Neuronal stem cell (in vitro differentiated cells): ENCODE measurements at regions not wholly inside any gene's neighbourhood (a gene's known extent, or its start where the extent isn't known, plus 50 kb on each side); places are given as distances from the start of the nearest gene placed in this dataset.

ENCODE experiments used
- DNase-seq: peaks from one replicate; pipeline ENCODE4 v3.0.0-alpha.2; 2013; ENCODE audit warnings: low spot score
- H2AFZ ChIP-seq: one replicate; pipeline ENCODE4 v1.6.1; 2013; ENCODE audit warnings: mild to moderate bottlenecking, low read length, inconsistent platforms
- H2AK5ac ChIP-seq: 2 replicates; pipeline ENCODE4 v1.6.1; 2013; ENCODE audit warnings: low read depth, mild to moderate bottlenecking, inconsistent platforms, low read length, moderate library complexity, mixed read lengths
- H2BK120ac ChIP-seq: 2 replicates; pipeline ENCODE4 v1.6.1; 2013; ENCODE audit warnings: low read depth, mild to moderate bottlenecking, inconsistent platforms, low read length, moderate library complexity, mixed read lengths
- H2BK12ac ChIP-seq: one replicate; pipeline ENCODE4 v1.6.1; 2013; ENCODE audit warnings: low read length, inconsistent platforms
- H2BK15ac ChIP-seq: 2 replicates; pipeline ENCODE4 v1.6.1; 2013; ENCODE audit warnings: mild to moderate bottlenecking, low read length, inconsistent platforms, mixed read lengths
- H2BK5ac ChIP-seq: one replicate; pipeline ENCODE4 v1.6.1; 2013; ENCODE audit warnings: inconsistent platforms, mild to moderate bottlenecking, low read length, moderate library complexity
- H3K14ac ChIP-seq: one replicate; pipeline ENCODE4 v1.6.1; 2013; ENCODE audit warnings: low read length, inconsistent platforms
- H3K18ac ChIP-seq: 2 replicates; pipeline ENCODE4 v1.6.1; 2013; ENCODE audit warnings: low read length, inconsistent platforms
- H3K23ac ChIP-seq: 2 replicates; pipeline ENCODE4 v1.6.1; 2013; ENCODE audit warnings: low read depth, mild to moderate bottlenecking, mixed read lengths, low read length, inconsistent platforms; ENCODE audit not compliant: poor library complexity
- H3K27ac ChIP-seq: replicated peaks from 3 replicates; pipeline ENCODE4 v1.5.1; 2013; ENCODE audit warnings: low read length, inconsistent platforms
- H3K27me3 ChIP-seq, 3 experiments: 2 replicates each; pipeline ENCODE4 v1.6.1; 2013; ENCODE audit warnings: low read length in 3 of 3, mild to moderate bottlenecking in 2 of 3, inconsistent platforms in 1 of 3, low read depth in 1 of 3, mixed read lengths in 1 of 3, moderate library complexity in 1 of 3; ENCODE audit not compliant: control insufficient read depth in 3 of 3, insufficient read depth in 3 of 3
- H3K36me3 ChIP-seq, 2 donors: replicated peaks in 1 of 2; 2 replicates each; pipeline ENCODE4 v1.6.1; 2013; ENCODE audit warnings: low read length in 2 of 2; ENCODE audit not compliant: control insufficient read depth in 2 of 2, insufficient read depth in 2 of 2
- H3K4ac ChIP-seq: 2 replicates; pipeline ENCODE4 v1.6.1; 2013; ENCODE audit warnings: inconsistent platforms, mild to moderate bottlenecking, low read length, moderate library complexity
- H3K4me1 ChIP-seq, 2 donors: 1 replicate in 1 of 2; 2 replicates in 1 of 2; pipeline ENCODE4 v1.6.1; 2013; ENCODE audit warnings: low read length in 2 of 2, low read depth in 1 of 2; ENCODE audit not compliant: control insufficient read depth in 2 of 2, insufficient read depth in 1 of 2
- H3K4me2 ChIP-seq: one replicate; pipeline ENCODE4 v1.6.1; 2013; ENCODE audit warnings: mild to moderate bottlenecking, low read length, inconsistent platforms; ENCODE audit not compliant: insufficient read depth, poor library complexity, severe bottlenecking
- H3K4me3 ChIP-seq, 2 donors: 2 replicates each; pipeline ENCODE4 v1.5.1; 2013; ENCODE audit warnings: low read length in 2 of 2, mild to moderate bottlenecking in 2 of 2, inconsistent platforms in 1 of 2, moderate library complexity in 1 of 2
- H3K79me1 ChIP-seq: one replicate; pipeline ENCODE4 v1.6.1; 2013; ENCODE audit warnings: low read depth, mild to moderate bottlenecking, inconsistent platforms, low read length, moderate library complexity
- H3K9ac ChIP-seq: one replicate; pipeline ENCODE4 v1.6.1; 2013; ENCODE audit warnings: mild to moderate bottlenecking, low read depth, low read length, inconsistent platforms; ENCODE audit not compliant: poor library complexity
- H3K9me3 ChIP-seq, 2 donors: replicated peaks in 1 of 2; 2 replicates each; pipeline versions ENCODE3 to v1.6.1; 2013; ENCODE audit warnings: low read length in 2 of 2, mild to moderate bottlenecking in 2 of 2, inconsistent platforms in 1 of 2, low read depth in 1 of 2, mixed read lengths in 1 of 2, moderate library complexity in 1 of 2; ENCODE audit not compliant: control insufficient read depth in 2 of 2, insufficient read depth in 1 of 2
- H4K8ac ChIP-seq: one replicate; pipeline ENCODE4 v1.6.1; 2013; ENCODE audit warnings: low read depth, mild to moderate bottlenecking, inconsistent platforms, low read length, moderate library complexity
- H4K91ac ChIP-seq: one replicate; pipeline ENCODE4 v1.6.1; 2013; ENCODE audit warnings: low read length, low read depth, mild to moderate bottlenecking, inconsistent platforms; ENCODE audit not compliant: poor library complexity
- WGBS, 2 donors: extraction: QIAGEN DNeasy Blood & Tissue Kit; methylation state at CpG; one replicate each; pipeline ENCODE4 v1.1.7; 2013; ENCODE audit warnings: missing lambda C conversion rate in 2 of 2, mixed read lengths in 1 of 2; ENCODE audit not compliant: insufficient read length in 2 of 2, insufficient replicate concordance in 1 of 2; ENCODE audit errors: extremely low coverage in 2 of 2; 5-methylcytosine and 5-hydroxymethylcytosine counted together

DNA sequence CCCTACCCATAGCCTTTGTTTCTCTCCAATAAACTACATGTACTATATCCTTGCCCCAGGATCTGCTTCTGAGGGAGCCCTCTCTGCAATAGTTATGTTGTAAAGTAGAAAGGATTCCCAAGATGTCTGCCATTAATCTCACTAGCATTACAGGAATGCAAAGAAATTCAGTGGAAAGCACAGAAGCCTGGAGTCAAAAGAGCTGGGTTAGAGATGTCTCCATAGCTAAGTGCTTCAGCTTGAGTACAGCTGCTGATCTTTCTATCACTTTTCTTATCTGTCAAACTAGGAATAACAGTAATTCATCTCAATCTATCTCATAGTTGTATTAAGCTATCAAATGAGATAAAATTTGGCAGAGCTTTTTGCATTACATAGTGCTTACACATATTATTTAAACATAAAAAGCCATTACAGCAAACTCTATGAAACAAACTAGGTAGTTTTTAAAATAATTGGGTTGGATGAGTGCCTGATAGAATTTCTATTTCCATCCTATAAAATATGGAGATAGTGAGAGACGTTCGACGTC lies 799.5 kb upstream of the SEMA6D start:
- no peak overlapping the region for H2BK12ac ChIP-seq
- no peak overlapping the region for H4K8ac ChIP-seq
- no peak overlapping the region for H3K4me3 ChIP-seq
- H2AFZ ChIP-seq = no peak overlapping the region
- no peak for DNase-seq
- no peak overlapping the region for H3K14ac ChIP-seq
- H3K4me2 ChIP-seq = no peak overlapping the region
- no peaks in the 10 kb centered on the region for H3K27me3 ChIP-seq
- H2BK15ac ChIP-seq = no peak overlapping the region
- H2BK120ac ChIP-seq = no peak overlapping the region
- H3K18ac ChIP-seq = no peak overlapping the region
- no peaks in the 10 kb centered on the region for H3K79me1 ChIP-seq
- no peaks in the 10 kb centered on the region for H3K4me1 ChIP-seq
- no peak overlapping the region for H2AK5ac ChIP-seq
- H3K9me3 ChIP-seq = no peaks in the 10 kb centered on the region
- WGBS, 2 donors = no CpG with 5 or more reads among the region's 3 CpGs
- H3K4ac ChIP-seq = no peak overlapping the region
- no peaks in the 10 kb centered on the region for H3K36me3 ChIP-seq
- no peak overlapping the region for H3K23ac ChIP-seq
- H3K9ac ChIP-seq = no peak overlapping the region
- no peak overlapping the region for H3K27ac ChIP-seq
- no peak overlapping the region for H2BK5ac ChIP-seq
- no peak overlapping the region for H4K91ac ChIP-seq

DNA sequence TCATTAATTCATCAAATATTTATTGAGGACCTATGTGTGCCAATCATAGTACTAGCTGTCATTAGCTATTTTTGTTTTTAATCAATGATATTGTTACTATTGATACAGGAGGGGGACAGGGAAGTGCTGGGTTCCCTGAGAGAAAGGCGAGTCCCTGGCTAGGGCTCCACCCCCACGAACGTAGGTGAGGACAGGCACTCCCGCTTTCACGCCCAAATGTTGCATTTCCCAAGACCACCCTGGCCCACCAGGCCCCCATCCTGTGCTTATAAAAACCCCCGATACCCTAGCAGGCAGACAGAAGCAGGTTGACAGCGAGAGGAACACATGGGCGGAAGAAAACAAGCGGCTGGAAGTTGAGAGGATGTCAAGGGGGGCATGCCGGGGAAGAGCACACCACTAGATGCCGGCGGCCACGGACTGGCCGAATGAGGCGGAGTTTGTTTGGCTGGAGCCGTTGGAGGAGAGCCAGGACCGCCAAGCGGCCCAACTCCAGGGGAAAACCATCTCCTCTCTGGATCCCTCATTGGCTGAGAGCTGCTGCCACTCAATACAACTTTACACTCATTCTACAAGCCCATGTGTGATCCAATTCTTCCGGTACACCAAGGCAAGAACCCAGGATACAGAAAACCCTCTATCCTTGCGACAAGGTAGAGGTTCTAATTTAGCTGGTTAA lies 798.7 kb upstream of the SEMA6D start:
- Histone ChIP-seq H3K18ac (no peak overlapping the region), H3K79me1 (no peaks in the 10 kb centered on the region), H3K23ac (no peak overlapping the region), H3K4me3 (no peak overlapping the region), H3K4me1 (no peaks in the 10 kb centered on the region), H3K4me2 (no peak overlapping the region), H3K27ac (no peak overlapping the region), H2AFZ (no peak overlapping the region), H3K4ac (no peak overlapping the region), H3K14ac (no peak overlapping the region), H3K9me3 (no peaks in the 10 kb centered on the region), H2BK12ac (no peak overlapping the region), H3K9ac (no peak overlapping the region), H3K36me3 (no peaks in the 10 kb centered on the region), H2BK15ac (no peak overlapping the region), H2BK120ac (no peak overlapping the region), H3K27me3 (no peaks in the 10 kb centered on the region), H2BK5ac (no peak overlapping the region), H4K91ac (no peak overlapping the region), H4K8ac (peak overlapping the region; percentile 25), H2AK5ac (no peak overlapping the region)
- WGBS, 2 donors = no CpG with 5 or more reads among the region's 20 CpGs
- DNase-seq = no peak

- Histone ChIP-seq H3K4me2 (no peak overlapping the region), H4K91ac (no peak overlapping the region), H2BK15ac (no peak overlapping the region), H2BK5ac (no peak overlapping the region), H3K79me1 (no peaks in the 10 kb centered on the region), H3K18ac (no peak overlapping the region), H3K27me3 (no peaks in the 10 kb centered on the region), H3K27ac (no peak overlapping the region), H2BK12ac (no peak overlapping the region), H3K4me3 (no peak overlapping the region), H3K36me3 (no peaks in the 10 kb centered on the region), H3K23ac (no peak overlapping the region), H3K9ac (no peak overlapping the region), H2AK5ac (no peak overlapping the region), H3K9me3 (no peaks in the 10 kb centered on the region), H3K4ac (no peak overlapping the region), H4K8ac (no peak overlapping the region), H3K14ac (no peak overlapping the region), H2BK120ac (no peak overlapping the region), H2AFZ (no peak overlapping the region), H3K4me1 (no peaks in the 10 kb centered on the region)
- WGBS, 2 donors = no CpG with 5 or more reads among the region's 3 CpGs
- DNase-seq = no peak
Observed at GRCh38 chr15:46921891-46922290, 795.4 kb upstream of the SEMA6D start.

- H3K27me3 ChIP-seq = no peaks in the 10 kb centered on the region
- no peak overlapping the region for H3K27ac ChIP-seq
- H2AK5ac ChIP-seq = no peak overlapping the region
- H3K23ac ChIP-seq = no peak overlapping the region
- H3K4me2 ChIP-seq = no peak overlapping the region
- H3K36me3 ChIP-seq = no peaks in the 10 kb centered on the region
- no peaks in the 10 kb centered on the region for H3K4me1 ChIP-seq
- no peaks in the 10 kb centered on the region for H3K79me1 ChIP-seq
- no peak overlapping the region for H3K14ac ChIP-seq
- DNase-seq = no peak
- no peak overlapping the region for H2BK12ac ChIP-seq
- no peak overlapping the region for H3K4ac ChIP-seq
- H4K8ac ChIP-seq = no peak overlapping the region
- no peak overlapping the region for H2BK120ac ChIP-seq
- no peak overlapping the region for H2AFZ ChIP-seq
- H3K9me3 ChIP-seq = no peaks in the 10 kb centered on the region
- no peak overlapping the region for H2BK15ac ChIP-seq
- H3K4me3 ChIP-seq = no peak overlapping the region
- H3K9ac ChIP-seq = no peak overlapping the region
- H2BK5ac ChIP-seq = no peak overlapping the region
- H4K91ac ChIP-seq = no peak overlapping the region
- H3K18ac ChIP-seq = no peak overlapping the region
Observed at GRCh38 chr15:46930426-46930825, 786.9 kb upstream of the SEMA6D start.
